HG03521 (cell line): ENCODE measurements at regions not wholly inside any gene's neighbourhood (a gene's known extent, or its start where the extent isn't known, plus 50 kb on each side); places are given as distances from the start of the nearest gene placed in this dataset.
"Not testable (repeated sequence)": the region's sequence is repeated elsewhere in the genome, so short reads cannot be mapped to it uniquely, and the experiment has no call there.

ENCODE experiments used
- ATAC-seq: cut with Tn5 transposase; IDR thresholded peaks from one replicate; pipeline ENCODE4 v1.9.1; 2021; ENCODE audit warnings: mild to moderate bottlenecking, moderate library complexity; ENCODE audit not compliant: unreplicated experiment

DNA sequence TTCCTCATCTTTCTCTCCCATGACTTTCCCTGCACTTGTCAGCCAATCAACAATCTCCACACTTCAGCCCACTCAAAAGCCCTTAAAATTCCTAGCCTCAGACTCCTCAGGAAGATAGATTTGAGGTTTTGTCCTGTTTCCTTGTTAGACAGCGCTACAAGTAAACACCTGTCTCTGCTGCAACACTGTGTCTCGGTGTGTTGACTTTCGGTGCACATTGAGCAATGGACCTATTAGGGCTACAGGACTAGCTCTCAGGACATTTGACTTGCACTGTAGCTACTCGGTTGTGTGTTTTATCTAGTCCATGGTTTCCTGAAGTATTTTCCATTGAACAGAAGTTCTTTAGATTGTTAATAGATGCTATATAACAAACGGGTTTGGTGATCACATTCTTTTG, 140.9 kb upstream of the XPO1 start:
- ATAC-seq: no peak

DNA sequence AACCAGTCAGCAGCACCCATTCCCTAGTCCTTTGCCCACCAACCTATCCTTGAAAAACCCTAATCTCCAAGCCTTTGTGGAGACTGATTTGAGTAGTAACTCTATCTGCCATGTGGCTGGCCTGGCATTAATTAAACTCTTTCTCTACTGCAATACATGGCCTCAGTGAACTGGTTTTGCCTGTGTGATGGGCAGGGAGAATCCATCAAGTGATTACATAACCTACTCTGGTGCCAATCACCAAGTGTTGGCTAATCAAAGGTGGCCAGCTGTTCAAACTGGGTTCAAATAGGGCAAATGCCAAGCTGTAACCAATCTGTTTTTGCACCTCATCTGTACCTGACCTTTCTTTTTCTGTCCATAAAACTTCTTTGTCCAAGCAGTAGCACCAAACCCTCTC, 139.8 kb upstream of the XPO1 start:
- no peak for ATAC-seq

DNA sequence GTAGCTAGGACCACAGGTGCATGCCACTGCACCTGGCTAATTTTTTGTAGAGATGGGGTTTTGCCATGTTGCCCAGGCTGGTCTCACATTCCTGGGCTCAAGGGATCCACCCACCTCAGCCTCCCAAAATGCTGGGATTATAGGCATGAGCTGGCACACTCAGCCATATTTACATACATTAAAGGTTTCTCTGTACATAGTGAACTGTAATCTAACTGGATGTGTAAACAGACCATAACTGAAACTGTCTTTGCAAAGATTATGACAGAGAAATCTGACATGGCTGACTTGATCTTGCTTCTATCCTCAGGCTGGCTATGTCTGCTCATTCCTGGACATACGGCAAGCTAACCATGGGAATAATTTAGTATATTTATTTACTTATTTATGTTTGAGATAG, 139.2 kb upstream of the XPO1 start:
- ATAC-seq: no peak

DNA sequence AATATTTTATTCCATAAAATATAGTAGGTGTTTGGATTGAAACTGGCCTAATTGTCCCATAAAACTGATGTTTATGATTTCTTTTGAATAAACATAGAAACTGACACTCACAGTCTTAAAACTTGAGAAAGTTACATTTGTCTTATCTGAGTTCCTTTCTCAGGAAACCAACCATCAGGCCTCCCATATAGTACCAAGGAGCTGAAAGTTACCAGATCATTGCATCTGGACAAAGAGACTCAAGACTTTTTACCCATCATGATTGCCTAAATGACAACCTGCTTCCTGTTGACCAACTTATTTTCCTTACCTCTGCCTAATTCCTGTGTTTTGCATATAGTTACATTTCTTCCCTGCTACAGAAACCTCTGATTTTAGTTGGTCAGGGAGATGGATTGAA, 137.0 kb upstream of the XPO1 start:
- ATAC-seq: no peak

DNA sequence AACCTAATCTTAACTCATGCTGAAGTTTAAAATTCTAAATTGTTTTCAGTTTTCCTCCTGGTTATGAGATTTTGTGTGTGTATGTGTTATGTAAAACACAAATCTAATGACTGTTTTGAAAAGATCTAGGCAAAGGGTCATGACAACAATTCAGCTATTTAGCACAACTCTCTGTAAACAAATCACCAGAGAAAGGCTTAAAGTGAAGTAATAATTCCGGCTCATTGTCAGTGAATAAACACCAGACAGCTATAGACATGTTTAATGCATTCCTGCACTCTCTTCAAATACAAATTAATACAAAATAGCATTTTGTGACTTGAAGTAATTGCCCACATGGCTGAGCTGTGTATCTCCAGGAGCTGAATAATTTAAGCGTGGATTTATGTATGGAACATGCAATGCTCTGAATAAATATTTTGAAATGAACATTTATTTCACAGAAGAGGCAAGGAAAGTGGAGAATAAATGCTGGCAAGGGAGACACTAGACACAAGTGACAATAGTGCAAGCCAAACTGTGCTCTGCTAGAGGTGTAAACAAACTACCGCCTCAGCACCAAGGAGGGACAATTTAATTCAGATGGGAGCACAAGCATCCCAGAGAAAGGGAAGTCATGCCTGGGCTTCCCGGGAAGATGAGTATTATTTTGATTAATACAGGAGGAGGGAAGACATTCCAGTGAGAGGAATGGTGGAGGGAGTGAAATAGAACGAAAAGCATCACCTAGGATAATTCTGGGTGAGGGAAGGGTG, 133.6 kb upstream of the XPO1 start:
- ATAC-seq: no peak

DNA sequence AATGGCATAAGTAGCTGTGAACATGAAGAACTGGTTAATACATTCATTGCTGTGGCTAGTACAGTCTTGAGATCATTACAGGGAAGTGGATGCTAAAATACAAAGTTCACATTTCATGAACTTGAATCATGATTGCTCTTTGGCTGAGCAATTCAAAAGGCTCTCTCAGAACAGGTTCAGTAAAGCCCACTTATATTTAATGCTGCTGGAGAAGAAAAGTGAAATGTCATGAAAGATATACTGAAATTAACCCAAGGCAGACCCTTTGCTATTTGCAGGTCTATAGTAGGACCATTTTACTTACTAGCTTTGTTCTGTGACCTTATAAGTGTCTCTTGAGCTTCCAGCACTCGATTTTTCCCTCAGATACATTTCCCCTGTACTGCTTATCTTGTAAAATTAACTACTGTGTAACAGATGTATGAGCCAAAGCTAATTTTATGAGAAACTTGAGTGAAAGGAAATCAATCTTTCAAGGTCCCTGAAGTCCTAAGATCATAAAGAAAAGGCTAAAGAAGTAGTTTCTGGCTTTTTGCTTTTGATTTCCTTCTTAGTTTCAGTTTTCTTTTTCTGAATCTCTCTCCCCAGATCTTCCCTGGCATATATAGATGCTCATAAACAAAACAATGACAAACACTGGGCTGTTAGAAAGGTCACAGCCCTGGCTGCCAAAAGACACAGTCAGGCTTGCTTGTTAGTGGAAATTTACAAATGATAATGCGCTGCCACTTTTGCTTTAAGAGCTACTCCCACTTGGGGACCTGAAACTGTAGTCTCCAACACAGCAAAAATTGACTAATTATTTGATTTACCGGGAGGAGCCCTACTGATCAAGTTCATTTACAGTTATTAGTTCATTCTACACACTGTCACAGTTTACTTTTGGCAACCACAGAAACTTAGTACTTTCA, 132.7 kb upstream of the XPO1 start:
- peak; percentile 56 for ATAC-seq

DNA sequence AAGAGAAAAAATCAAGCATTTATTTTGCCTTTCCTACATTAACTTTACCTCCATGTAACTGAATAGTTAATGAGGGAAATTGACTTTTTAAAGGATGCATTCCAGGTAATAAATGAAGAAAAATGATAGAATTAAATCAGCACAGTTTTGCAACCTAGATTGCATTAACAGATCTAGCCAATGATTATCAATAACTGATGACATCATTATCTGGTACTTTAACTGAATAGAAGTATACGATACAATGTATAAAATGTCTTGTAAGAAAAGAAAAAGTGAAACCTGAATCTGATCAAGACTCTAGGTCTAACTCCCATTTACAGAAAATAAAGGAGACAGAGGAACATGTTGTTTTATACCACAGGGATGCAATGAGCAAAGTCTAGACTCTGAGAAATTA, 126.0 kb upstream of the XPO1 start:
- ATAC-seq: no peak

DNA sequence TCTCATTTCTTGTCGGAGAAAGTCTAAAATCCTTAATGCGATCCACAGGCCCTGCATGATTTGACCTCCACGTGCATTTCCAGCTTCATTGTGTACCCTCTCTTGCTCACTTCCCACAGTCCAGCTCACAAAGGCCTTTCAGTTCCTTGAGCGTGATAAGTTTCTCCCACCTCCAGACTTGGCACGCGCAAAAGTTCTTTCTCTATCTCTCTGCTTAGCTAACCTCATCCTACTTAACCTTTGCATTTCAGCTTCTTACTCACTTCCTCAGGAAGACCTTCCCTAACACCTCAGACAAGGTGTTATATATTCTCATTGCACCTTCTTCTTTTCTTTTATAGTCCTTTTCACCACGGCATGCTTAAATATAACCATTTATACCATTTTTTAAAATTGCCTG, 124.8 kb upstream of the XPO1 start:
- no peak for ATAC-seq

DNA sequence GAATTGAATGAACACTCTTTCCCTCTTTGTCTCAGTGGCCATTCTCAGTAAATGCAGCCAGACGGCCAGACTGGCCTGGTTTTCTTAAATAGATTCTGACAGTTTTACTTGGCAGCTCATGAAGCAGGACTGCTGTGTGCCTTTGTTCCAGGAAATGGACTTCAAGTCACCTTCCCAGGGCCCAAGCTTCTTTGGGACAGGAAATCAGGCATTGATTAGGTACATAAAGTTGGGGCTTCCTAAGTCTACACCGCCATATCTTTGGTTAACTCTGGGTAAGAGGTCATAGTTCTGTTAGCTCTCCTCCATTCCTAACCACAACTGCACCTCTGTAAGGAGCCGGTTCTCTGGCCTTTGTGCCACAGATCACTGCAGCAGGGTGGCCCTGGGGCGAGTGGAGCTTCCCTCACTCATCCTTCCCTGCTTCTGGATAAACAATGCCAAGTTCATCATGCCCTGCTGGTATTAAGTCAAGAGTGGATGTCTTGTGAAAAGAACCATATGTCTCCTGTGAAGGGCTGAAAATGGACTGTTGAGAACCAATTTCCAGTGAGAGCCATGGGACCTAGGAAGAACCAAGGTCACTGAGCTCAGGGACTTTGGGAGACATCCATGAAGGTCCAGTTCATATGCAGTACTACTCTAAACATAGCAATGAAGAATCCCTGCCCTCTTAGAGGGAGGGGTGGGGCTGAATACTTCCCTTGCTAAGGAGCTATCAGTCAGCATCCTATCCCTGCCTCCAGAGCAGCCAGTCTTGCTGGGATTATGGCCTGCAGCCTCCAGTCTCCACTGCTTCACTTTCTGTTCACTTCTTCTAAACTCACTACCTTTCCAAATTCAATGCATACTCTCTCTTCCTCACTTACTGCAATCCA, 122.6 kb upstream of the XPO1 start:
- ATAC-seq: no peak

DNA sequence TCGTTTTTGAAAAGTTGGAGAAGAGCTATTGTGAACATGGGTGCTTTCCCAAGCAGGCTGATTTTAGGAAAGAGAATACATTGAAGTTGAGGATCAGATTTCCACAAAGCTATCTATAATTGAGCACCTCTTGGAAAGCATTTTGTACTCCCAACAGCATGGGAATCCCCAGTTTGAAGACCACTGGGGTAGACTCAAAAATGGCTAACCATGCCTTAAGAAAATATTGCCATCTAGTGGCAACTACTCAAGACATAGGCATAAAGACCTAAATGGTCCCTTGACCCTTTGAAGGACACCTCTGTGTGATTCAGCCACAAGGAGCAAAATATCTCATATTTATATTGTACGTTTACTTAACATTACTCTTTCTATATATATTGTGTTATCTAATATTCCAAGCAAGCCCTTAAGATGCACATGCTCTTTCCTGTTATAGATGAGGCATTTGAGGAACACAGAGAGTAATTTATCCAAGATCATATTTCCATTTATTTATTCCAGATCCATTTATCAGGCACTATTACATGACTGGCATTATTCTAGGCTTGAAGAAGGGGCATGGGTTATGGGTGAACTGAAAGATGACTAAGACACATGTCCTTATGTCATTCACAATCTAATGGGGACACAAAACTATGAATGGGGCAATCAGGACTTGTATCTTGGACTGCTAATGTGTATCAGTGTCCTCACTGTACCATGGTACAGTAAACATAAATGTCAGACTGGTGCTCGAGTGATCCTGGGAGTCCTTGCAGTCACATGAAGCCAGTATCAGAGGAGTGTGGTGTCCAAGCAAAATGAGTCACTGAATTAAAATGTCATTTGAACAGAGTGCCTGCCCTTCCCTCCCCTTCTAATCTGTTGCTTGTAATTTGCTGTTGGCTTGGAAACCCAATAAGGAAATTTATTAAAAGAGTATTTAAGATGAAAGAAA, 121.0 kb upstream of the XPO1 start:
- no peak for ATAC-seq

DNA sequence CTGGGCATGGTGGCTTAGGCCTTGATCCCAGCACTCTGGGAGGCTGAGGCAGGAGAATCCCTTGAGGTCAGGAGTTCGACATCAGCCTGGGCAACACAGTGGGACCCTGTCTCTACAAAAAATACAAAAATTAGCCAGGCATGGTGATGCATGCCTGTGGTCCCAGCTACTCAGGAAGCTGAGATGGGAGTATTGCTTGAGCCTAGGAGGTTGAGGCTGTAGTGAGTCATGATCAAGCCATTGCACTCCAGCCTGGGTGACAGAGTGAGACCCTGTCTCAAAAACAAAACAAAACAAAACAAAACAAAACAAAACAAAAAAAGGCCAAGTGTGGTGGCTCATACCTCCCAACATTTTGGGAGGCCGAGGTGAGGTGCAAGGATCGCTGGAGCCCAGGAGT, 111.8 kb upstream of the XPO1 start:
- ATAC-seq: not testable (repeated sequence)

DNA sequence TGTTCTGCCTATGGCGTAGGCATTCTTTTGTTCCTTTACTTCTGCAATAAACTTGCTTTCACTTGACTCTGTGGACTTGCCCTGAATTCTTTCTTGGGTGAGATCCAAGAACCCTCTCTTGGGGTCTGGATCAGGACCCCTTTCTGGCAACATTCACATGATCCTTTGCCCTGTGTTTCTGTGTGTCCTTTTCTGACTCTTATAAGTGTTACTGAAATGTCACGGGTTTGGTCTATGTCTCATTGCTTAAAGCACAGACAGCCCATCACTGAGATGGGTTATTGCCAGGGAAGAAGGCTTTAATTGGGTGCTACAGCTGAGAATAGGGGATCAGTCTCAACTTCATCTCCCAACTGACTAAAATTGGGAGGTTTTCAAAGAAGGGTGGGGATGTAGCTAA, 110.9 kb upstream of the XPO1 start:
- ATAC-seq: no peak

DNA sequence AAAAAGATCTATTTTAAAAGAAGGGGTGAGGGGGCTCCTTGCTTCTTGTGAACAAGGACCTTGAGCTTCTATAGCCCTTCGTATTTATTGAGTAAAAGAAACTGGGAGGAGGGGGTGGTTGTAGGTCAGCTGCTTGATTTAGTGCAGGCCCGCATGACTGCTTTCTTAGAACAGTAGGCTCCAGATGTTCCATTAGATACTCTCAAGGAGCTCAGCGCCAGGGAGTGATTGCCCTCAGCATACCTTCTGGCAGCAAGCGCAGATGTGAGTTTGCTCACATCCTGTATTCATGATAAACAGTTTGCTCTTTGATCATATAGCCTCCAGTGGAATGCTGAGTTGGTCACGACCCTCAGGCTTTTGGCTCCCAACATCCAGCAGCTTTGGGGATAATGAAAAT, 108.9 kb upstream of the XPO1 start:
- no peak for ATAC-seq

DNA sequence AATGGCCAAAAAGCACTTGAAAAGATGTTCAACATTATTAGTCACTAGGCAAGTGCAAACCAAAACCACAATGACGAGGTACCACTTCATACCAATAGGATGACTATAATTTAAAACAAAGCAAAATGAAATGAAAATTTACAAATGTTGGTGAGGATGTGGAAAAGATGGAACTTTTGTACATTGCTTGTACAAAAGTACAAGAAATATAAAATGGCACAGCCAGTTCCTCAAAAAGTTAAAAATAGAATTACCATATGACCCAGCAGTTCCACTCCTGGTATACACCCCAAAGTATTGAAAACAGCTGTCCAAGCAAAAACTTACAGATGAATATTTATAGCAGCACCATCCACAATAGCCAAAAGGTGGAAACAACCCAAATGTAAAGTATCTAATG, 107.8 kb upstream of the XPO1 start:
- ATAC-seq: no peak

DNA sequence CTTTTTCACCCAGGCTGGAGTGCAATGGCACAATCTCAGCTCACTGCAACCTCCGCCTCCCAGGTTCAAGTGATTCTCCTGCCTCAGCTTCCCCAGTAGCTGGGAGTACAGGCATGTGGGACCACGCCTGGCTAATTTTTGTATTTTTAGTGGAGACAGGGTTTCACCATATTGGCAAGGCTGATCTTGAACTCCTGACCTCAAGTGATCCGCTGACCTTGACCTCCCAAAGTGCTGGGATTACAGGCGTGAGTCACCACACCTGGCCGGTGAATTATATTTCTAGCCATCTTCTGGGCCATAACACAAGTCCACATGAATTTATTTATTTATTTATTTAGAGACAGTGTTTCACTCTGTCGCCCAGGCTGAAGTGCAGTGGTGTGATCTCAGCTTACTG, 105.0 kb upstream of the XPO1 start:
- ATAC-seq: not testable (repeated sequence)

DNA sequence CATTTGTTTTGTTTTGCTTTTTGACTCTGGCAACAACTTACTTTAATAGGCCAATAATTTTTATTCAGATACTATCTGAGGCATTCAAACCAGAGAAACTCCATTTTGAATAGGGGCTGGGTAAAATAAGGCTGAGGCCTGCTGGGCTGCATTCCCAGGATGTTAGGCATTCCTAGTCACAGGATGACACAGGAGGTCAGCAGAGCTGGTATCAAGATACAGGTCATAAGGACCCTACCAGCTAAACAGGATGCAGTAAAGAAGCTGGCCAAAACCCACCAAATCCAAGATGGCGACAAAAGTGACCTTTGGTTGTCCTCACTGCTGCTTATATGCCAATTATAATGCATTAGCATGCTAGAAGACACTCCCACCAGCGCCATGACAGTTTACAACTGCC, 102.2 kb upstream of the XPO1 start:
- ATAC-seq: no peak

DNA sequence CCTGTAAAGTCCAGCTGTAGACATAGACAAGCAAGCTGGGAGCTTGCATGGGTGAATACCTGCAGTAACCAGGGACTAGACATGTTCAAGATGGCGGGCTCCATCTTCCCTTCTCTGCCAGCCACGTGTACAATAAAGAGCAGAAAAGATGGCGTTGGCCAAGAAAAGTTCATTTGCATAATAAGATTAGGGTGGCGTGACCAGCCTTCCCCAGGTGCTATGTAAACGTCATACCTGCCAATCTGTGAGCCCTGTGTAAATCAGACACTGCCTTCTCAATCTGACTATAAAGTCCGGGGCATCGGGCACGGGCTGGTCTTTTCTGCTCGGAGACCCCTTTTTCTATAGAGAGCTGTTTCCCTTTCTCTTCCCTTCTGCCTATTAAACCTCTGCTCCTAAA, 101.6 kb upstream of the XPO1 start:
- ATAC-seq: no peak

DNA sequence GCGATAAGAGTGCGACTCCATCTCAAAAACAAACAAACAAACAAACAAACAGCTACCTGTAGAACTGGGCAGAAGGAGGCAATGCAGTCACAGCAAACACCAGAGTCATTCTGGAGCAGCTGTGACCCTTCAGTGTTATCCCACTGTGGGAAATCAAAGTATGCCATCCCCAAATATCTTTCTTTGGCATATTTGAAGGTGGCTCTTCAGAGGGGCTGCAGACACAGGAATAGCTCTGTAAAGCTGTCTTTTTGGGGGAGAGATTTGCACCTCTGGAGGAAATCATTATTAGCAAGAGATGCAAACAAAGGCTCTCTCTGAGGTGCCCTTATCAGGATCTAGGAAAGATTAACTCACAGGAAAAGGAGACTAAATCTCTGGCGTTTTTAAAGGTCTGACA, 98.5 kb upstream of the XPO1 start:
- ATAC-seq: no peak

DNA sequence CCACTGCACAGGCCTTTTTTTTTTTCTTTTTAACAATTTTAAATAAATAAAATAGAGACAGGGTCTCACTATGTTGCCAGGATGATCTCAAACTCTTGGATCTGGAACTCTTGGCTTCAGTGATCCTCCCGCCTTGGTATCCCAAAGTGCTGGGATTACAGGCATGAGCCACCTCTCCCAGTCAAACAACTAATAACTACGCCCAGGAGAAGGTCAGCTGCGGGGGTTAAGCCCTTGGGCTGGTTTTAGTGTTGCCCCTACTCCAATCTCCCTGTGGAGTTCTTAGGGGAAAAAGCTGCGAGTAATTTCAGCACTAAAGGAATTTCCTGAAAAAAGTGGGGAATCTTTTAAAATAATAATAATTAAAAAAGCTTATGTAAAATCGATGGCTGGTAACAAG, 96.4 kb upstream of the XPO1 start:
- no peak for ATAC-seq

DNA sequence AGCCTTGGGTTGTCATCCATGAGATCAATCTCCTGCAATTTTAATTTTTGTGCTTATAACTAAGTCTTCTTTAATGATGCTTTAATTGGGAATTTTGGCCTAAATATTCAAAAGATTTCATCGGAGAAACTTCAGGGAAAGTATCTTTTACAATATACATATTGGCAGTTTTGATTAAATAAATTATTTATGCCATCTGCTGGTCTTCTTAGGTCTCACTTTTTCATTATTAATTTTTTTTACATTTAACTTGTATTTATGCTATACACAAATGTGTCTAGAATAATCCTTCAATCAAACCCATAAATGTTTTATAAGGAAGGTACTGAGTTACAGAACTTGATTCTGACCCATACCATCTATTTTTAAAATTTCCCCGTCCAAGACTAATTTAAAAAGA, 95.1 kb upstream of the XPO1 start:
- no peak for ATAC-seq
